Gastroesophageal sphincter (tissue), 4 donors: ENCODE measurements at regions not wholly inside any gene's neighbourhood (a gene's known extent, or its start where the extent isn't known, plus 50 kb on each side); places are given as distances from the start of the nearest gene placed in this dataset.

Experiments
- ATAC-seq: fragments of 150-250 bp; one replicate; pipeline ENCODE4 v1.9.1; 2016; ENCODE audit warnings: mild to moderate bottlenecking, moderate library complexity
- H3K27ac ChIP-seq, 4 donors: fragments of 200-600 bp; sonication (generic) in 3 of 4; 1 replicate in 3 of 4; 2 replicates in 1 of 4; pipeline ENCODE4 v1.5.1; 2016 to 2019
- H3K27me3 ChIP-seq: fragments of 200-600 bp; sonication (generic); one replicate; pipeline ENCODE4 v1.5.1; 2019
- H3K36me3 ChIP-seq, 2 donors: fragments of 200-600 bp; sonication (generic); one replicate each; pipeline ENCODE4 v1.5.1; 2019; ENCODE audit warnings: control low read depth in 1 of 2
- H3K4me1 ChIP-seq, 3 donors: fragments of 200-600 bp; sonication (generic); 1 replicate in 2 of 3; 2 replicates in 1 of 3; pipeline ENCODE4 v1.5.1; 2016 to 2019; ENCODE audit warnings: control low read depth in 2 of 3
- H3K4me3 ChIP-seq, 2 donors: fragments of 200-600 bp; sonication (generic); one replicate each; pipeline ENCODE4 v1.5.1; 2019; ENCODE audit warnings: mild to moderate bottlenecking in 1 of 2, moderate library complexity in 1 of 2
- H3K9me3 ChIP-seq, 3 donors: fragments of 200-600 bp; sonication (generic); one replicate each; pipeline ENCODE4 v1.5.1; 2017 to 2019; ENCODE audit warnings: control low read depth in 2 of 3
- EP300 ChIP-seq: sonication (generic); formaldehyde crosslinking; IDR thresholded peaks from one replicate; pipeline ENCODE4 v1.6.1; 2017; ENCODE audit warnings: antibody characterized with exemption, mild to moderate bottlenecking
- POLR2A ChIP-seq, 2 donors: fragments of 450-650 bp; IDR thresholded peaks; one replicate each; pipeline ENCODE4 v1.6.1; 2017; ENCODE audit warnings: antibody characterized with exemption in 2 of 2, mild to moderate bottlenecking in 2 of 2, moderate library complexity in 1 of 2
- POLR2AphosphoS5 ChIP-seq: sonication (generic); formaldehyde crosslinking; IDR thresholded peaks from one replicate; pipeline ENCODE4 v1.6.1; 2017; ENCODE audit warnings: antibody characterized with exemption
- WGBS, 2 donors: methylation state at CpG; one replicate each; pipeline ENCODE4 v1.1.5; 2018; ENCODE audit warnings: low coverage in 1 of 2; 5-methylcytosine and 5-hydroxymethylcytosine counted together
- TF ChIP-seq, protein P1 (sequence below), 4 experiments: fragments of 200-600 bp in 2 of 4; fragments of 450-650 bp in 2 of 4; sonication (generic) in 1 of 4; IDR thresholded peaks; one replicate each; pipeline ENCODE4 v1.5.1; 2017 to 2019; ENCODE audit warnings: antibody characterized with exemption in 4 of 4, mild to moderate bottlenecking in 2 of 4, moderate library complexity in 2 of 4

DNA sequence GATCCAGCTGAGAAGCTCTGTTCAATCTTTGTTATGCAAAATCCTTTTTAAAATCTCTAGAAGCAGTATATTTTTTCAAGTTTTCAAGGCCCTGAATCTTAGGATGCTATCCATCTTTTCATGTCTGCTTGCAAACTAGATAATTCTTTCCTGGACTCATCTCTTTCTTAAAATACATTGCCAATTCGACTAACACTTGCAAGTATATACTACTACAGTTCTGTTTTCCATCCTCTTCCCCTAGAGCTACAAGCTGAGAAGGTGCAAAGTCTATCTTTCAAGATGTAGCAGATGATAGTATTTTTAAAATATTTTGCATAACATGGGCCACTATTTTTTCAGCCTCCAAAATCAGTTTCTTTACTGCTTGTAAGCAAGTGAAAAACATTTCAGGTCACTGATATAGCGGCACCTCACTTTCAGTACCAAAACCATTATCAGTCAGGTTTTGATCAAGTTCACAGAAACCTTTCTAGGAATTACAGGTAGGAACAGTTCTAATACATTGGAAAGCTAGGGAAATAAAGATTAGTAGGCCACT lies 196.4 kb upstream of the CDH20 start:
- H3K36me3 ChIP-seq = no peaks in the 10 kb centered on the region
- 82 to 100% methylated on average over 1 to 2 of the region's 2 CpGs for WGBS, 2 donors
- TF ChIP-seq POLR2AphosphoS5 (no peak), EP300 (no peak), POLR2A (IDR thresholded peaks at IDR 0.05) (no peak)
- TF ChIP-seq, protein P1, sequence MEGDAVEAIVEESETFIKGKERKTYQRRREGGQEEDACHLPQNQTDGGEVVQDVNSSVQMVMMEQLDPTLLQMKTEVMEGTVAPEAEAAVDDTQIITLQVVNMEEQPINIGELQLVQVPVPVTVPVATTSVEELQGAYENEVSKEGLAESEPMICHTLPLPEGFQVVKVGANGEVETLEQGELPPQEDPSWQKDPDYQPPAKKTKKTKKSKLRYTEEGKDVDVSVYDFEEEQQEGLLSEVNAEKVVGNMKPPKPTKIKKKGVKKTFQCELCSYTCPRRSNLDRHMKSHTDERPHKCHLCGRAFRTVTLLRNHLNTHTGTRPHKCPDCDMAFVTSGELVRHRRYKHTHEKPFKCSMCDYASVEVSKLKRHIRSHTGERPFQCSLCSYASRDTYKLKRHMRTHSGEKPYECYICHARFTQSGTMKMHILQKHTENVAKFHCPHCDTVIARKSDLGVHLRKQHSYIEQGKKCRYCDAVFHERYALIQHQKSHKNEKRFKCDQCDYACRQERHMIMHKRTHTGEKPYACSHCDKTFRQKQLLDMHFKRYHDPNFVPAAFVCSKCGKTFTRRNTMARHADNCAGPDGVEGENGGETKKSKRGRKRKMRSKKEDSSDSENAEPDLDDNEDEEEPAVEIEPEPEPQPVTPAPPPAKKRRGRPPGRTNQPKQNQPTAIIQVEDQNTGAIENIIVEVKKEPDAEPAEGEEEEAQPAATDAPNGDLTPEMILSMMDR (IDR thresholded peaks at IDR 0.05) = no peak
- no peaks in the 10 kb centered on the region for H3K9me3 ChIP-seq
- H3K4me1 ChIP-seq = no peaks in the 10 kb centered on the region
- no peak for ATAC-seq
- no peak overlapping the region for H3K27ac ChIP-seq
- no peaks in the 10 kb centered on the region for H3K27me3 ChIP-seq
- no peak overlapping the region for H3K4me3 ChIP-seq

DNA sequence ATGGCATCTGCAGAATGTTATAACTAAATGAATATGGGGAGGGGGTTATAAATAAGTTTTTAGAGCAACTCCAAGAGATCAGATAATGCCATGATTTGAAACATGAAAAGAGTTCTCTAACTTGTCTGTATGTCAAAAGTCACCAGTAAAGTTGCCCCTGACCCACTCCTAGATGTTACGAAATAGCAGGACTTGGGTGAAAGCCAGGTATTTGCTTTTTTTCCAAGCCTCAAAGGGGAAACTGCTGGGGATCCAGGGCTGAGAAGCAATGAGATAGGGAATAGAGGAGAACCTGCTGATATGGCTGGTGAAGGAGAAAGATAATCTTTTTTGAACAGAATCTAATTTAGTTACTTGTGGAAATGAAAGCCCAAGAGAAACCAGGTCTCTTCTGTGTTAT lies 191.5 kb upstream of the CDH20 start:
- no peaks in the 10 kb centered on the region for H3K36me3 ChIP-seq
- H3K27me3 ChIP-seq = no peaks in the 10 kb centered on the region
- no peaks in the 10 kb centered on the region for H3K4me1 ChIP-seq
- no peak overlapping the region for H3K27ac ChIP-seq
- H3K9me3 ChIP-seq = peaks cover 0 to 4% (median 0%) of the 10 kb centered on the region in 3 donors
- no peak for TF ChIP-seq EP300
- no peak for TF ChIP-seq POLR2A (IDR thresholded peaks at IDR 0.05)
- TF ChIP-seq POLR2AphosphoS5 = no peak
- TF ChIP-seq, protein P1 (IDR thresholded peaks at IDR 0.05) = no peak
- whole genome bisulfite sequencing, 2 donors = 31 to 60% methylated on average over 1 of the region's 1 CpG
- H3K4me3 ChIP-seq = no peak overlapping the region
- no peak for ATAC-seq

DNA sequence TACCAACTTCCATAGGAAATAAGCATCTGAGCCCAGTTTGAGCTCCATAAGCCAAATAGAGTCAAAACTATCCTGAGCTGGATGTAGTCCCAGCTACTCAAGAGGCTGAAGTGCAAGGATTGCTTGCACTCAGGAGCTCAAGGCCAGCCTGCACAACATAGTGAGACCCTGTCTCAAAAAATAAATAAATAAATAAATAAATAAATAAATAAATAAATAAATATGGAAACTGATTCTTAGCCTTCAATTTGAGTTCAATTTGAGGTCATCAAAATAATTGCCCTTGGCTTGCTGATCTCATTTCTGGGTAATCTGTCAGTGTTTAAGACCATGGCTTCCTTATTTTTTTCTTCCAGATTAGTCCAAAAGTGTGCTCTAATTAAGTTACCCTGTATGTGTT lies 184.9 kb upstream of the CDH20 start:
- Histone ChIP-seq H3K27ac (no peak overlapping the region), H3K4me1 (no peaks in the 10 kb centered on the region), H3K27me3 (no peaks in the 10 kb centered on the region), H3K36me3 (no peaks in the 10 kb centered on the region), H3K9me3 (peaks cover 0 to 9% (median 0%) of the 10 kb centered on the region in 3 donors), H3K4me3 (no peak overlapping the region)
- TF ChIP-seq, protein P1 (IDR thresholded peaks at IDR 0.05) = no peak
- TF ChIP-seq POLR2AphosphoS5 = no peak
- no peak for TF ChIP-seq POLR2A (IDR thresholded peaks at IDR 0.05)
- TF ChIP-seq EP300 = no peak
- ATAC-seq = no peak

DNA sequence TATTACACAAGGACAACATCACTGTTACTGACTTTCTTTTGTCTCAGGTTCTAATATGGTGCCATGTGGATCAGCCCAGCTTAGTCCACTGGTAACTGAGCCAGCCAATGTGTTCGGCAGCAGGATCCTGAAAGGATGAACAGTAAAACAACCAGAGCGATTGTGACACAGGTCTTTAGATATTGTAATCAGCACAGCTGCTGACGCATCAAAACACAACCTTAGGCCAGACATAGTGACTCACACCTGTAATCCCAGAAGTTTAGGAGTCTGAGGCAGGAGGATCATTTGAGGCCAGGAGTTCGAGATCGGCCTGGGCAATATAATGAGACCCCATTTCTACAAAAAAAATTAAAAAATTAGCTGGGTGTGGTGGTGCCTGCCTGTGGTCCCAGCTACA lies 183.4 kb upstream of the CDH20 start:
- Histone ChIP-seq H3K27ac (no peak overlapping the region), H3K4me1 (no peaks in the 10 kb centered on the region), H3K27me3 (no peaks in the 10 kb centered on the region), H3K4me3 (no peak overlapping the region), H3K36me3 (no peaks in the 10 kb centered on the region), H3K9me3 (peaks cover 0 to 9% (median 0%) of the 10 kb centered on the region in 3 donors)
- 93 to 95% methylated on average over 4 to 5 of the region's 5 CpGs for WGBS, 2 donors
- TF ChIP-seq POLR2AphosphoS5 = no peak
- TF ChIP-seq POLR2A (IDR thresholded peaks at IDR 0.05) = no peak
- TF ChIP-seq, protein P1 (IDR thresholded peaks at IDR 0.05) = no peak
- TF ChIP-seq EP300 = no peak
- no peak for ATAC-seq

DNA sequence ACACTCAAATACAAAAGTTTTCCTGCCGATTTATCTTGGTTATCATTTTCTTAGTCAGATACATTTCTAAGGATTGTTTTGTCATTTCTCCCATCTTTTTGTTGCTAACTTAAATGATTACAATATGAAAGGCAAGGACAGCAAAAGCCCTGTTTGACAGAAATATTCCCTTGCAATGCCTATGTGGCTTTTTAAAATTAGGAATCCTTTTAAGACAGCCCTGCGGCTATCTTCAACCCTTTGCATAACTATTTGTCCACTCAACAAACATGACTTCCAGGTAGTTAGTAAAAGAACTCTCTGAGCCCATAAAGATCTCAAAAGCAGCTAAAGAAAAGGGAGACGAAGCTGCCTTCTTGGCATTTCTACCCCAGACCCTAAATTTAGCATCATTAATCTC lies 179.7 kb upstream of the CDH20 start:
- H3K9me3 ChIP-seq = no peaks in the 10 kb centered on the region
- no peak overlapping the region for H3K27ac ChIP-seq
- TF ChIP-seq, protein P1 (IDR thresholded peaks at IDR 0.05) = no peak
- TF ChIP-seq EP300 (no peak), POLR2AphosphoS5 (no peak), POLR2A (IDR thresholded peaks at IDR 0.05) (no peak)
- WGBS, 2 donors = 58 to 73% methylated on average over 3 of the region's 3 CpGs
- no peak overlapping the region for H3K4me3 ChIP-seq
- no peaks in the 10 kb centered on the region for H3K36me3 ChIP-seq
- no peak for ATAC-seq
- H3K4me1 ChIP-seq = no peaks in the 10 kb centered on the region
- H3K27me3 ChIP-seq = no peaks in the 10 kb centered on the region
